Neural cell (in vitro differentiated cells): ENCODE measurements at regions not wholly inside any gene's neighbourhood (a gene's known extent, or its start where the extent isn't known, plus 50 kb on each side); places are given as distances from the start of the nearest gene placed in this dataset.

Source experiments
- CTCF ChIP-seq: fragments of 450-650 bp; IDR thresholded peaks from 2 replicates; pipeline ENCODE4 v1.5.1; 2014; ENCODE audit warnings: antibody characterized with exemption, mild to moderate bottlenecking, moderate library complexity; ENCODE audit not compliant: poor library complexity, severe bottlenecking
- EP300 ChIP-seq: fragments of 450-650 bp; conservative IDR thresholded peaks from 2 replicates; pipeline ENCODE4 v1.6.1; 2014; ENCODE audit warnings: antibody characterized with exemption, mild to moderate bottlenecking, moderate library complexity; ENCODE audit not compliant: poor library complexity, severe bottlenecking
- EZH2 ChIP-seq: fragments of 200-600, 300-800 bp; shearing (Covaris generic), sonication (generic); IDR thresholded peaks from 2 replicates; pipeline ENCODE4 v1.6.1; 2014; ENCODE audit warnings: antibody characterized with exemption, low read length, borderline replicate concordance, mild to moderate bottlenecking; ENCODE audit not compliant: insufficient read depth, poor library complexity, severe bottlenecking
- POLR2AphosphoS5 ChIP-seq: IDR thresholded peaks from 2 replicates; pipeline ENCODE4 v1.6.1; 2012
- RAD21 ChIP-seq: fragments of 450-650 bp; conservative IDR thresholded peaks from 2 replicates; pipeline ENCODE4 v1.6.1; 2014; ENCODE audit warnings: antibody characterized with exemption, mild to moderate bottlenecking, moderate library complexity

- no peak for TF ChIP-seq CTCF
- TF ChIP-seq RAD21: no peak
- no peak for TF ChIP-seq EZH2
- no peak for TF ChIP-seq POLR2AphosphoS5
- no peak for TF ChIP-seq EP300
Measured at GRCh38 chr15:94749811-94750617, 518.7 kb downstream of the MCTP2 start.
